Hepatocyte (in vitro differentiated cells): ENCODE measurements at regions not wholly inside any gene's neighbourhood (a gene's known extent, or its start where the extent isn't known, plus 50 kb on each side); places are given as distances from the start of the nearest gene placed in this dataset.

ENCODE experiments used
- EZH2phosphoT487 ChIP-seq: fragments of 200-600 bp; sonication (generic); IDR thresholded peaks from one replicate; pipeline ENCODE4 v1.6.1; 2018; ENCODE audit warnings: antibody characterized with exemption, mild to moderate bottlenecking, low read depth, moderate library complexity; ENCODE audit not compliant: unreplicated experiment, severe bottlenecking
- TF ChIP-seq, protein P1 (sequence below): fragments of 200-600 bp; sonication (generic); IDR thresholded peaks from 2 replicates; pipeline ENCODE4 v1.5.1; 2016; ENCODE audit warnings: antibody characterized with exemption, mild to moderate bottlenecking; ENCODE audit not compliant: poor library complexity

DNA sequence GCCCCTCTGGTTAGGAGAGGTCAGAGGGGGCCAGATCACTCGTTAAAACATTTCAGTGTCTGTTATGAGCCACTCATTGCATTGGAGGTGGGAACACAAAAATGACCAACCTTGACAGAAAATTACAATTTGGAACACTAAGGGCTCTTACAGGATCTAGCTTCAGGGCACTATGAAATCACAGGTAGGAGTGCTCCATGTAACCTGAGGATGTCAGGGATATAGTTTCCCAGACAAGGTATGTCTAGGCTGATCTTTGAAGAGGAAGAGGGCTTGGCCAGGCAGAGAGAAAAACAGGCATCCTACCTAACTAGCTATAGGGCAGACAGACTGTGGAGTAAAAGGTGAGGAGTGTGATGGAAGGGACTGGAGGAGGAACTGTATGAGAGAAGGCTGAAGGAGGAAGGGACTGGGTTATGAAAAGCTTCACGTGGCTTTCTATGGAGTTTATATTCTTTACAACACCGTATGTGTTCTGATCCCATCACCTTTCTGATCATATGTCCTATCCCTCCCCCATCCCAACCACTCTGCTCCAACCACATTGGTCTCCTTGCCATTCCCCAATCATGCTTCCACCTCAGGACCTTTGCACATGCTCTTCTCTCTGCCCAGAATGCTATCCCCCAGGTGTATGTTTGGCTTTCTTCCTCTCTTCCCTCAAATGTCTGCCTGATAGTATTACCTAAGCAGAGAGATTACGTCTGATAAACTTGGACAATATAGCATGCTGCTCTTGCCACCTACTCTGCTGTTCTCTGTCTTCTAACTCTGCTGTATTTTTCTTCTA lies 88.2 kb downstream of the CCR1 start:
- TF ChIP-seq, protein P1, sequence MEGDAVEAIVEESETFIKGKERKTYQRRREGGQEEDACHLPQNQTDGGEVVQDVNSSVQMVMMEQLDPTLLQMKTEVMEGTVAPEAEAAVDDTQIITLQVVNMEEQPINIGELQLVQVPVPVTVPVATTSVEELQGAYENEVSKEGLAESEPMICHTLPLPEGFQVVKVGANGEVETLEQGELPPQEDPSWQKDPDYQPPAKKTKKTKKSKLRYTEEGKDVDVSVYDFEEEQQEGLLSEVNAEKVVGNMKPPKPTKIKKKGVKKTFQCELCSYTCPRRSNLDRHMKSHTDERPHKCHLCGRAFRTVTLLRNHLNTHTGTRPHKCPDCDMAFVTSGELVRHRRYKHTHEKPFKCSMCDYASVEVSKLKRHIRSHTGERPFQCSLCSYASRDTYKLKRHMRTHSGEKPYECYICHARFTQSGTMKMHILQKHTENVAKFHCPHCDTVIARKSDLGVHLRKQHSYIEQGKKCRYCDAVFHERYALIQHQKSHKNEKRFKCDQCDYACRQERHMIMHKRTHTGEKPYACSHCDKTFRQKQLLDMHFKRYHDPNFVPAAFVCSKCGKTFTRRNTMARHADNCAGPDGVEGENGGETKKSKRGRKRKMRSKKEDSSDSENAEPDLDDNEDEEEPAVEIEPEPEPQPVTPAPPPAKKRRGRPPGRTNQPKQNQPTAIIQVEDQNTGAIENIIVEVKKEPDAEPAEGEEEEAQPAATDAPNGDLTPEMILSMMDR, result no peak
- no peak for TF ChIP-seq EZH2phosphoT487
